Osteoblast (primary cell): ENCODE measurements at regions not wholly inside any gene's neighbourhood (a gene's known extent, or its start where the extent isn't known, plus 50 kb on each side); places are given as distances from the start of the nearest gene placed in this dataset.
A peak's percentile ranks its signal among the peaks of the same experiment; 100 is the strongest.

ENCODE experiments used
- DNase-seq: peaks from one replicate; pipeline ENCODE4 v3.0.0; 2011; ENCODE audit warnings: low spot score, mixed read lengths; ENCODE audit not compliant: insufficient read length; ENCODE audit errors: missing footprints
- H2AFZ ChIP-seq: 2 replicates; pipeline ENCODE4 v1.6.0; 2011; ENCODE audit warnings: mild to moderate bottlenecking, low read length
- H3K27ac ChIP-seq: 2 replicates; pipeline ENCODE4 v1.5.1; 2011; ENCODE audit warnings: mild to moderate bottlenecking, low read depth, low read length, moderate library complexity
- H3K27me3 ChIP-seq: 2 replicates; pipeline ENCODE4 v1.6.0; 2012; ENCODE audit warnings: mild to moderate bottlenecking, control low read depth, inconsistent platforms, low read length, moderate library complexity; ENCODE audit not compliant: insufficient read depth
- H3K36me3 ChIP-seq: 2 replicates; pipeline ENCODE4 v1.5.1; 2011; ENCODE audit warnings: mild to moderate bottlenecking, low read length, control low read depth, moderate library complexity; ENCODE audit not compliant: insufficient read depth
- H3K4me1 ChIP-seq: 2 replicates; pipeline ENCODE4 v1.5.1; 2011; ENCODE audit warnings: mild to moderate bottlenecking, low read length, control low read depth, moderate library complexity; ENCODE audit not compliant: insufficient read depth
- H3K4me2 ChIP-seq: 2 replicates; pipeline ENCODE4 v1.6.0; 2011; ENCODE audit warnings: mild to moderate bottlenecking, low read length; ENCODE audit not compliant: insufficient read depth
- H3K4me3 ChIP-seq: fragments of 200-600 bp; sonication (generic); 3 replicates; pipeline ENCODE4 v1.5.1; 2012; ENCODE audit warnings: mild to moderate bottlenecking, low read length, inconsistent platforms; ENCODE audit not compliant: insufficient read depth
- H3K79me2 ChIP-seq: 2 replicates; pipeline ENCODE4 v1.6.0; 2012; ENCODE audit warnings: mild to moderate bottlenecking, low read length, control low read depth, inconsistent platforms; ENCODE audit not compliant: insufficient read depth
- H3K9me3 ChIP-seq: 2 replicates; pipeline ENCODE4 v1.5.1; 2011; ENCODE audit warnings: low read depth, low read length, control low read depth
- H4K20me1 ChIP-seq: 2 replicates; pipeline ENCODE4 v1.6.0; 2012; ENCODE audit warnings: mild to moderate bottlenecking, low read length, control low read depth; ENCODE audit not compliant: insufficient read depth
- CTCF ChIP-seq: IDR thresholded peaks from 2 replicates; pipeline ENCODE4 v1.5.1; 2011; ENCODE audit warnings: mild to moderate bottlenecking, low read depth, low read length, moderate library complexity; ENCODE audit errors: extremely low read depth

GRCh38 chr11:109914809-109915653 lies 178.2 kb upstream of the ZC3H12C start:
- TF ChIP-seq CTCF: no peak
- H3K4me2 ChIP-seq: peak overlapping the region; percentile 29
- H2AFZ ChIP-seq: peak overlapping the region; percentile 23

DNA sequence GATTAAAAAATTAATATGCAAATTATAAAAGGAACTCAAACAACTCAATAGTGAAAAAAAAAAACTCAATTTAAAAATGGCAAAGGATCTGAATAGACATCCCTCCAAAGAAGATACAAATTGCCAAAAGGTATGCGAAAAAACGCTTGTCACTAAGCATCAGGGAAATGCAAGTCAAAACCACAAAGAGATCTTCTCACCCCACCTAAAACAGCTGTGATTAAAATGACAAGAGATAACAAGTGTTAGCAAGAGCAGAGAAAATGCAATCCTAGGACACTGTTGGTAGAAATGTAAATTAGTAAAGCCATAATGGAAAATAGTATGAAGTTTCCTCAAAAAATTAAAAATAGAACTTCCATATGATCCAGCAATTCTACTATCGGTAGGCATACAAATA lies 166.3 kb upstream of the ZC3H12C start:
- Histone ChIP-seq H3K27ac (no peak overlapping the region), H3K36me3 (no peaks in the 10 kb centered on the region), H4K20me1 (no peaks in the 10 kb centered on the region), H3K4me1 (no peaks in the 10 kb centered on the region), H3K4me3 (no peak overlapping the region), H3K4me2 (no peak overlapping the region), H2AFZ (no peak overlapping the region), H3K79me2 (no peaks in the 10 kb centered on the region), H3K9me3 (no peaks in the 10 kb centered on the region), H3K27me3 (no peaks in the 10 kb centered on the region)
- TF ChIP-seq CTCF: no peak
- no peak for DNase-seq

More at GRCh38 chr11:109914809-109915653, 178.2 kb upstream of the ZC3H12C start:
- Histone ChIP-seq H3K4me1 (peaks cover 9% of the 10 kb centered on the region), H3K4me3 (no peak overlapping the region), H4K20me1 (no peaks in the 10 kb centered on the region), H3K27me3 (no peaks in the 10 kb centered on the region), H3K27ac (no peak overlapping the region), H3K79me2 (no peaks in the 10 kb centered on the region), H3K36me3 (no peaks in the 10 kb centered on the region), H3K9me3 (no peaks in the 10 kb centered on the region)
- DNase-seq: peak; percentile 55

GRCh38 chr11:109929308-109929707 lies 163.9 kb upstream of the ZC3H12C start:
- no peak for DNase-seq
- H3K36me3 ChIP-seq: no peaks in the 10 kb centered on the region

More at GRCh38 chr11:109929308-109929707, 163.9 kb upstream of the ZC3H12C start:
- no peaks in the 10 kb centered on the region for H4K20me1 ChIP-seq
- no peaks in the 10 kb centered on the region for H3K4me1 ChIP-seq
- no peak overlapping the region for H3K4me2 ChIP-seq
- H3K27me3 ChIP-seq: no peaks in the 10 kb centered on the region
- H3K9me3 ChIP-seq: no peaks in the 10 kb centered on the region
- no peaks in the 10 kb centered on the region for H3K79me2 ChIP-seq
- H3K4me3 ChIP-seq: no peak overlapping the region
- H3K27ac ChIP-seq: no peak overlapping the region
- no peak overlapping the region for H2AFZ ChIP-seq
- TF ChIP-seq CTCF: no peak
